ENCODE measurements at regions not wholly inside any gene's neighbourhood (a gene's known extent, or its start where the extent isn't known, plus 50 kb on each side); places are given as distances from the start of the nearest gene placed in this dataset.

DNA sequence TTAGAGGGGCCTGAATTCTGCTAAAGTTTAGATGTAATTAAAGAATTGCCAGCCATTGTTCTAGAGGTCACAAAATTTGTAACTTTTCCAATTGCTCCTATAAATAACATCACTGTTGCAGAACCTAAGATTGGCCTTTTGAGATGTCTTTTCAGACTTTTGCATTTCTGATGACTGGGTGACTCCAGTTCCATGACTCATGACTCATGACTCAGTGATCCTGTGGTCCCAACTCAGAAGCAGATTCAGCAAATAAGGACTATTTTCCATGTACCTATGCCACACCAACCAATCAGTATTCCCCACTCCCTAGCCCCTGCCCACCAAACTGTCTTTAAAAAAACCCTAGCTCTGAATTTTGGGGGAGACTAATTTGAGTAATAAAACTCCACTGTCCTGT lies 740.9 kb downstream of the CDH8 start:
- Histone ChIP-seq H3K9me3 (ENCODE audit: control insufficient read depth, insufficient read depth, low read length) (no peaks in the 10 kb centered on the region), H3K27me3 (ENCODE audit: control insufficient read depth, insufficient read depth, low read length) (no peaks in the 10 kb centered on the region), H3K27ac (ENCODE audit: low read length) (no peak overlapping the region), H3K4me1 (ENCODE audit: control insufficient read depth, insufficient read depth, low read length) (peaks cover 3% of the 10 kb centered on the region; the same call in 1 of the 2 replicates), H3K36me3 (ENCODE audit: control insufficient read depth, insufficient read depth, low read length) (no peaks in the 10 kb centered on the region), H3K4me3 (ENCODE audit: low read length) (no peak overlapping the region)
- no peak for DNase-seq (ENCODE audit: low read depth, low spot score)

DNA sequence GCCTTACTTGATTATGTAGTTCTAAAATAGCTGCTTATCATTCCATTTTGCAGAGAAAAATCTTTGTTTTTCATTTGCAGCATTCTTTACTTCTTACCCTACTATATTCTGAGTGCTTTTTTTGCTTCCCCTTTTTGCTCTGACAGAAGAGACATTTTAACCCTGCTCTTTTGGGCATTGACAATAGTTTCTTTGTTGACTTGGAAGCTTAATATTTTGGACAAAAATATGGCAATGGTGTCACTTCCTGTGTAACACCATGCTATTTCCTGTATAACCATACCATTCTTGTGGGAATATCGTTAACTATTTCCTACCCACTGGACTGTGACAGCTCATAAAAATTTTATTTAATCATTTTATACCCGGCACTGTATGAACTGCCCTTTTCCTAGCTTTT lies 747.1 kb downstream of the CDH8 start:
- H3K27ac ChIP-seq (ENCODE audit: low read length) = no peak overlapping the region

DNA sequence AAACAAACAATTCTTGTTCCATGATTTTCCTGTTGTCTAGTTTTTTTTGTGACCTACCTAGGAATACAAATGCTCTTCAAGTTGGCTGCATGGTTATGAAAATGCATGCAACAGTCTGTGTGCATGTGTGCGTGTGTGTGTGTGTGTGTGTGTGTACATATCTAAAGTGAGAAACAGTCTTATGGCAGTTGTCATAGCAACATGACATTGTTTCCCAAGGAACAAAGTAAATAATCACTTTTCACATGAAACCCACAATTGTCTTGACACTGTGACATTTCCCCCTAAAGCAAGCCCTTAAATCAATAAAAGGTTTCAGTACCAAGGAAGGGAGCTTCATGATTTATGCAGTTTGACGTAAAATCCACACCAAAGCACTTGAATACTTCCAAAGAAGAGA lies 758.4 kb downstream of the CDH8 start:
- no CpG with 5 or more reads among the region's 2 CpGs for WGBS (ENCODE audit: insufficient coverage, insufficient read length)
- no peaks in the 10 kb centered on the region for H3K9me3 ChIP-seq (ENCODE audit: control insufficient read depth, insufficient read depth, low read length)
- H3K27ac ChIP-seq (ENCODE audit: low read length) = no peak overlapping the region
- DNase-seq (ENCODE audit: low read depth, low spot score) = no peak
- no peak overlapping the region for H3K4me3 ChIP-seq (ENCODE audit: low read length)
- no peaks in the 10 kb centered on the region for H3K4me1 ChIP-seq (ENCODE audit: control insufficient read depth, insufficient read depth, low read length)
- H3K36me3 ChIP-seq (ENCODE audit: control insufficient read depth, insufficient read depth, low read length) = no peaks in the 10 kb centered on the region
- H3K27me3 ChIP-seq (ENCODE audit: control insufficient read depth, insufficient read depth, low read length) = no peaks in the 10 kb centered on the region

More for the DNA sequence above, 747.1 kb downstream of the CDH8 start:
- no peak for DNase-seq (ENCODE audit: low read depth, low spot score)
- H3K27me3 ChIP-seq (ENCODE audit: control insufficient read depth, insufficient read depth, low read length) = no peaks in the 10 kb centered on the region
- WGBS (ENCODE audit: insufficient coverage, insufficient read length) = no CpG with 5 or more reads among the region's 2 CpGs
- no peaks in the 10 kb centered on the region for H3K9me3 ChIP-seq (ENCODE audit: control insufficient read depth, insufficient read depth, low read length)
- H3K36me3 ChIP-seq (ENCODE audit: control insufficient read depth, insufficient read depth, low read length) = no peaks in the 10 kb centered on the region
- no peak overlapping the region for H3K4me3 ChIP-seq (ENCODE audit: low read length)
- no peaks in the 10 kb centered on the region for H3K4me1 ChIP-seq (ENCODE audit: control insufficient read depth, insufficient read depth, low read length)

DNA sequence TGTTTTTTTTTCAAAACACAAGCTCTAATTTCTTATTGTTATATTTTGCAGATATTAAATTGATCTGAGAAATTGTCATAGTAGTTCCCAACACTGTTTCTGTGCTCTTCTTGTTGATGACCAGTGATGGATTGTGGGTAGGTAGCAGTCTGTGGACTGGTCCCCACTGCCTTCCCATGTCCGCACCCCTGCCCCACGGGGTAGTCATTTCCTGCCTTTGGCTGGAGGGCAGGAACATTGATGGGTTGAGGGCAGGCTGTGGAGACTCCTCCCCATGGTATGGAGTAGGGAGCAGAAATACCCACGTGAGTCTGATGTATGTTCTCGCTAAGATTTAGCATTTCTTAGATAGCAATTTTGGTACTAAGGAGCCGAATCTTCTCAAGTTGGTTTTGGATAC lies 762.0 kb downstream of the CDH8 start:
- no CpG with 5 or more reads among the region's 5 CpGs for WGBS (ENCODE audit: insufficient coverage, insufficient read length)
- Histone ChIP-seq H3K27me3 (ENCODE audit: control insufficient read depth, insufficient read depth, low read length) (no peaks in the 10 kb centered on the region), H3K4me3 (ENCODE audit: low read length) (no peak overlapping the region), H3K9me3 (ENCODE audit: control insufficient read depth, insufficient read depth, low read length) (no peaks in the 10 kb centered on the region), H3K27ac (ENCODE audit: low read length) (no peak overlapping the region), H3K36me3 (ENCODE audit: control insufficient read depth, insufficient read depth, low read length) (no peaks in the 10 kb centered on the region), H3K4me1 (ENCODE audit: control insufficient read depth, insufficient read depth, low read length) (no peaks in the 10 kb centered on the region)
- DNase-seq (ENCODE audit: low read depth, low spot score) = no peak

DNA sequence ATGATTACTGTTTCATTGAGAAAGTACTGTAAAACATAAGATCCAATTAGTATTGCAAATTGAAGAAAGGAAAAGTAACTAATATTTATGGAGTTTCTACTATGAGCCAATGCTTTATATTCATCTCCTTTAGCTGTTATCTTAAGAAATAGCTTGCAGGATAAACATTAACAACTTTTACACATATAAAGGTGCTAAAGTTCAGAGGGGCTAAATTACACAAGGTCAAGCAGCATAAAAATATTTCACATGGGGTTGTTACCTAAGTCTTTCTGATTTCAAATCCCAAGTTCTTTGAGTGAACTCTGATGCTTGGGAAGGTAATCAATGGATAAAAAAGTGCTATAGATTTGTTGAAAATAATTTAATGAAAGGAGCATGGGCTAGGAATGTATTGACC lies 765.5 kb downstream of the CDH8 start:
- no peak for DNase-seq (ENCODE audit: low read depth, low spot score)
- no peak overlapping the region for H3K27ac ChIP-seq (ENCODE audit: low read length)
- no peaks in the 10 kb centered on the region for H3K36me3 ChIP-seq (ENCODE audit: control insufficient read depth, insufficient read depth, low read length)
- no peaks in the 10 kb centered on the region for H3K4me1 ChIP-seq (ENCODE audit: control insufficient read depth, insufficient read depth, low read length)
- H3K9me3 ChIP-seq (ENCODE audit: control insufficient read depth, insufficient read depth, low read length) = no peaks in the 10 kb centered on the region
- no peaks in the 10 kb centered on the region for H3K27me3 ChIP-seq (ENCODE audit: control insufficient read depth, insufficient read depth, low read length)
- H3K4me3 ChIP-seq (ENCODE audit: low read length) = no peak overlapping the region

DNA sequence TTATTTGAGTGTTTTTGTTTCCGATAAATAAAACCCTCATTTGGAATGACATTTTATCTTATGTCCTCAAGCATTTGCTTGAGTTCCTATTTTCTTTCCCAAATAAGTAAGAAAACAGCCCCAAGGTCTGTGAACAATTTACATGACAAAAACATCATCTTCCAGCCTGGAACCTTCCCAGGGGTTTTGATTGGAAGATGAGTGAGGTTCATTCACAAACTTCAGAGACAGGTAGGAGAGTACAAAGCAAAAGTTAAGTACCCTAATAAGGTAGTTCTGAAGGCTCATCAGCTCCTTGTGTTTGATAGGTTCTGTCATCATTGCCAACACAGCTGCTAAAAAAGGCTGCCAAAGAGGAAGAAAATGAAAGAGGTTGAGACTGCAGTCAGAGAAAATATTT lies 772.8 kb downstream of the CDH8 start:
- Histone ChIP-seq H3K4me1 (ENCODE audit: control insufficient read depth, insufficient read depth, low read length) (no peaks in the 10 kb centered on the region), H3K27me3 (ENCODE audit: control insufficient read depth, insufficient read depth, low read length) (no peaks in the 10 kb centered on the region), H3K27ac (ENCODE audit: low read length) (no peak overlapping the region), H3K4me3 (ENCODE audit: low read length) (no peak overlapping the region), H3K9me3 (ENCODE audit: control insufficient read depth, insufficient read depth, low read length) (no peaks in the 10 kb centered on the region), H3K36me3 (ENCODE audit: control insufficient read depth, insufficient read depth, low read length) (no peaks in the 10 kb centered on the region)
- DNase-seq (ENCODE audit: low read depth, low spot score) = peak; percentile 5
- whole genome bisulfite sequencing (ENCODE audit: insufficient coverage, insufficient read length) = no CpG with 5 or more reads among the region's 1 CpG

DNA sequence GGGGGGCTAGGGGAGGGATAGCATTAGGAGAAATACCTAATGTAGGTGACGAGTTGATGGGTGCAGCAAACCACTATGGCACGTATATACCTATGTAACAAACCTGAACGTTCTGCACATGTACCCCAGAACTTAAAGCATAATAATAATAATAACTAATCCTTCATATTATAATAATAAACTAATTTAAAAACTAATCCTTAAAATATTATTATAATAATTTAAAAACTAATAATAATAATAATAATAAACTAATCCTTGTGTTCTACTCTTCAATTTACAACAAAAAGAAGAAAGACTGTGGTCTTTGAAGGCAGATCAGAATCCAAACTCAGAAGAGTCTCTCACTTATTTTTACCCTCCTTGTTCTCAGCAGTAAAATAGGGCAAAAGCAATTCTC lies 774.9 kb downstream of the CDH8 start:
- H3K4me3 ChIP-seq (ENCODE audit: low read length) = no peak overlapping the region
- H3K27ac ChIP-seq (ENCODE audit: low read length) = no peak overlapping the region
- no CpG with 5 or more reads among the region's 3 CpGs for WGBS (ENCODE audit: insufficient coverage, insufficient read length)
- DNase-seq (ENCODE audit: low read depth, low spot score) = no peak
- H3K27me3 ChIP-seq (ENCODE audit: control insufficient read depth, insufficient read depth, low read length) = no peaks in the 10 kb centered on the region
- no peaks in the 10 kb centered on the region for H3K9me3 ChIP-seq (ENCODE audit: control insufficient read depth, insufficient read depth, low read length)
- no peaks in the 10 kb centered on the region for H3K4me1 ChIP-seq (ENCODE audit: control insufficient read depth, insufficient read depth, low read length)
- no peaks in the 10 kb centered on the region for H3K36me3 ChIP-seq (ENCODE audit: control insufficient read depth, insufficient read depth, low read length)

DNA sequence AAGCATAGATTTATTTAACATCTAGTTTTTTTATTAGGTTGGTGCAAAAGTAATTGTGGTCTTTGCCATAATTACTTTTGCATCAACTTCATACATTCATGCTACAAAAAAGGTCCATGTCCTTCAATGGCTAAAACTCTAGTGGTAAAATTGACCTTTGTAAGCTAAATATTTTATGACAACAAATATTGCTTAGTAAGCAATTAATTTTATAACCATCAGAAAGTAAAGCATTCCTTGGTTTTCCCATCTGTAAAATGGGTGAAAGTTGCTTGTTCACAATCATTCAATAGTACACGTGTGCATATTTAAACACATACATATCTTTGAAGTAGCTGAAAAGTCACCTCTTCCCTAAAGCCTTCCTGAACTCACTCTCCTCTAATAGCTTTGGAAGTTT lies 789.6 kb downstream of the CDH8 start:
- Histone ChIP-seq H3K9me3 (ENCODE audit: control insufficient read depth, insufficient read depth, low read length) (no peaks in the 10 kb centered on the region), H3K36me3 (ENCODE audit: control insufficient read depth, insufficient read depth, low read length) (no peaks in the 10 kb centered on the region), H3K4me1 (ENCODE audit: control insufficient read depth, insufficient read depth, low read length) (no peaks in the 10 kb centered on the region), H3K27ac (ENCODE audit: low read length) (no peak overlapping the region), H3K4me3 (ENCODE audit: low read length) (no peak overlapping the region), H3K27me3 (ENCODE audit: control insufficient read depth, insufficient read depth, low read length) (no peaks in the 10 kb centered on the region)
- no CpG with 5 or more reads among the region's 1 CpG for WGBS (ENCODE audit: insufficient coverage, insufficient read length)
- no peak for DNase-seq (ENCODE audit: low read depth, low spot score)

DNA sequence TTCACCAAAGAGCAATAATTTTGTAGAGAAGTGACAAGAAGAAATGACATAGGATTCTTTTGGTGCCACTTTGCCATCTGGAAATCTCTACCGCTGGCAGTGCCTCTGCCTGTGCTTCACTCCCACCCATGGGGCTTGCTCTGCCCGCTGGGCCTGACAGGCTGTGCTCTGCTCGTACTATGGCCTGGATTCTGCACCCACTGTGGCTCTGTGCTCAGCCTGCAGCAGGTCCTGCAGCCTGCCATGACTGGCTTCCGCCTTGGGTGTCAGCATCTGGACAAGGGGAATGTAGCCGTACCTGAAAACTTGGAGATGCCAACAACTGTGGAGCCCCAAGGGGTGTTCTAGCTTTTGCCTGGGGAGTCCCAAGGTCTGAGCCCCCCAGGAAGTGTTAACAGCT lies 792.3 kb downstream of the CDH8 start:
- H3K36me3 ChIP-seq (ENCODE audit: control insufficient read depth, insufficient read depth, low read length) = no peaks in the 10 kb centered on the region
- no peak for DNase-seq (ENCODE audit: low read depth, low spot score)
- no peaks in the 10 kb centered on the region for H3K9me3 ChIP-seq (ENCODE audit: control insufficient read depth, insufficient read depth, low read length)
- H3K4me1 ChIP-seq (ENCODE audit: control insufficient read depth, insufficient read depth, low read length) = no peaks in the 10 kb centered on the region
- H3K4me3 ChIP-seq (ENCODE audit: low read length) = no peak overlapping the region
- H3K27me3 ChIP-seq (ENCODE audit: control insufficient read depth, insufficient read depth, low read length) = no peaks in the 10 kb centered on the region
- H3K27ac ChIP-seq (ENCODE audit: low read length) = no peak overlapping the region
- no CpG with 5 or more reads among the region's 5 CpGs for WGBS (ENCODE audit: insufficient coverage, insufficient read length)

DNA sequence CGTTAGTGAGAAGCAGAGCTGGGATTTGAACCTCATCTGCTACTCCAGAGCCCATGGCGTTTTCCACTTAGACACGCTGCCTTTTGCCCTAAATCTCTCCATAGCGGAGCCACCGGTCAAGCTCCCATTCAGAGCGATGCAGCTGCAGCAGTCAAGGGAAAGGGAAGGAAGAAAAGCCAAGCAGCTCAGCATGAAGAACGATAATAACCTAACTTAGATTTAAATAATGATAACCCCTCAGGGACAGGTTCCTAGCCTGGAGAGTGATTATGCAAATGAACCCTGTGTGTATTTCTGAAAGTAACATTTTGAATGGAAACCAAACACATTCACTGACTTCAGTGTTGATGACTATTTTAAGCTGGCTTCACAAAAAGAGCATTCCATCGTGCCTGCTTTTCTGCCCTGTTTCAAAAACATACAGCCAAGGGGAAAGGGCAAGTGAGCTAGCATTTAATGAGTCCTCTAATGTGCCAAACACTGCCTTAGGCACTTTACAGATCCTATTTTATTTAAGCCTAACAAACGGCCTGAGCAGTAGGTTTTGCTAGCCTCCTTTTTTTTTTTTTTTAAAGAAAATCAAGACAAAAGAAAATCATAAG lies 798.3 kb downstream of the CDH8 start:
- Histone ChIP-seq H3K4me1 (ENCODE audit: control insufficient read depth, insufficient read depth, low read length) (no peaks in the 10 kb centered on the region), H3K27ac (ENCODE audit: low read length) (no peak overlapping the region), H3K4me3 (ENCODE audit: low read length) (no peak overlapping the region), H3K27me3 (ENCODE audit: control insufficient read depth, insufficient read depth, low read length) (no peaks in the 10 kb centered on the region), H3K9me3 (ENCODE audit: control insufficient read depth, insufficient read depth, low read length) (no peaks in the 10 kb centered on the region), H3K36me3 (ENCODE audit: control insufficient read depth, insufficient read depth, low read length) (no peaks in the 10 kb centered on the region)
- no peak for DNase-seq (ENCODE audit: low read depth, low spot score)
- WGBS (ENCODE audit: insufficient coverage, insufficient read length) = no CpG with 5 or more reads among the region's 9 CpGs

DNA sequence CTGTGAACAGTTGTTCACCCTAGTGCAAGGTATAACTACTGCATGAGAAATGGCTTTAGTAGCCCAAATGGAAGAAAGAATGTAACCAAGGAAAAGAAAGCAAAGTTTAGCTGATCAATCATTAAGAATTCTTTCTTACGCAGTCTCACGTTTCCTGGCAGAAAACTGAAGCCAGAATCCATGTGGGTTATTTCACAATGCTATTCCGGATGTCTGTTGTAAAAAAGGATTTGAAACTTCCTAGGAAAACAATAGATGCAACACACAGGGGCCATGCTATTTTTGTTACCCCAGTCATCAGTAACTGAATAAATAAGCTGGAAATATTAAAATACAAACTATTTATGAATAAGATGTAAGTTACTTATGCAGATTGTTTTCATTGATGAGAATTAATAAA lies 802.5 kb downstream of the CDH8 start:
- Histone ChIP-seq H3K27me3 (ENCODE audit: control insufficient read depth, insufficient read depth, low read length) (no peaks in the 10 kb centered on the region), H3K27ac (ENCODE audit: low read length) (no peak overlapping the region), H3K9me3 (ENCODE audit: control insufficient read depth, insufficient read depth, low read length) (no peaks in the 10 kb centered on the region), H3K4me3 (ENCODE audit: low read length) (no peak overlapping the region), H3K36me3 (ENCODE audit: control insufficient read depth, insufficient read depth, low read length) (no peaks in the 10 kb centered on the region), H3K4me1 (ENCODE audit: control insufficient read depth, insufficient read depth, low read length) (no peaks in the 10 kb centered on the region)
- no peak for DNase-seq (ENCODE audit: low read depth, low spot score)
- WGBS (ENCODE audit: insufficient coverage, insufficient read length) = no CpG with 5 or more reads among the region's 3 CpGs
